IMR-90 (cell line): ENCODE measurements at regions not wholly inside any gene's neighbourhood (a gene's known extent, or its start where the extent isn't known, plus 50 kb on each side); places are given as distances from the start of the nearest gene placed in this dataset.

Experiments
- ATAC-seq: fragments of 200-7000 bp; cut with Tn5 transposase; 2 replicates; pipeline ENCODE4 v1.9.1; 2020; ENCODE audit warnings: low read depth, mild to moderate bottlenecking, moderate library complexity
- BruUV-seq: library from RNA; stranded (reverse); fragments of 400-500 nt; replicated peaks from 2 replicates; lab custom pipeline; 2021; lab: Mats Ljungman, UMichigan
- CTCF ChIA-PET: fragments of 300-600 bp; formaldehyde crosslinking; extraction: SDS; loops from one replicate; lab custom pipeline; 2021; ENCODE audit warnings: antibody characterized with exemption; lab: Yijun Ruan, JAX
- POLR2A ChIA-PET: fragments of 300-600 bp; sonication (Branson Sonifier 250); formaldehyde crosslinking; loops from one replicate; lab custom pipeline; 2022; ENCODE audit warnings: antibody characterized with exemption; ENCODE audit not compliant: unreplicated experiment; lab: Charles Lee
- DNase-seq: peaks from one replicate; pipeline ENCODE4 v3.0.0; 2013
- H2AFZ ChIP-seq: replicated peaks from 2 replicates; pipeline ENCODE3; 2013; ENCODE audit warnings: low read length, mild to moderate bottlenecking; ENCODE audit not compliant: poor library complexity
- H2AK5ac ChIP-seq: 2 replicates; pipeline ENCODE4 v1.6.1; 2013; ENCODE audit warnings: low read depth, low read length, inconsistent platforms
- H2AK9ac ChIP-seq: replicated peaks from 2 replicates; pipeline ENCODE3; 2013; ENCODE audit warnings: mild to moderate bottlenecking, low read depth, low read length, moderate library complexity; ENCODE audit not compliant: poor library complexity
- H2BK120ac ChIP-seq: 2 replicates; pipeline ENCODE4 v1.6.1; 2013; ENCODE audit warnings: low read depth, low read length, inconsistent platforms
- H2BK15ac ChIP-seq: 3 replicates; pipeline ENCODE4 v1.6.1; 2013; ENCODE audit warnings: low read depth, low read length, inconsistent platforms
- H2BK20ac ChIP-seq: 2 replicates; pipeline ENCODE4 v1.6.1; 2013; ENCODE audit warnings: low read depth, mild to moderate bottlenecking, inconsistent platforms, low read length, moderate library complexity
- H2BK5ac ChIP-seq: 2 replicates; pipeline ENCODE4 v1.6.1; 2013; ENCODE audit warnings: mild to moderate bottlenecking, low read depth, low read length, inconsistent platforms; ENCODE audit not compliant: poor library complexity, severe bottlenecking
- H3K14ac ChIP-seq: replicated peaks from 2 replicates; pipeline ENCODE4 v1.6.1; 2013; ENCODE audit warnings: low read depth, low read length, inconsistent platforms
- H3K18ac ChIP-seq: 2 replicates; pipeline ENCODE4 v1.6.1; 2013; ENCODE audit warnings: low read depth, low read length, control low read depth
- H3K23ac ChIP-seq: 2 replicates; pipeline ENCODE4 v1.6.1; 2013; ENCODE audit warnings: low read depth, low read length, inconsistent platforms
- H3K27ac ChIP-seq: 2 replicates; pipeline ENCODE4 v1.5.1; 2013; ENCODE audit warnings: mild to moderate bottlenecking, control low read depth, low read length; ENCODE audit not compliant: insufficient read depth
- H3K27me3 ChIP-seq: 2 replicates; pipeline ENCODE4 v1.6.1; 2013; ENCODE audit warnings: low read length; ENCODE audit not compliant: control insufficient read depth, insufficient read depth
- H3K36me3 ChIP-seq: 2 replicates; pipeline ENCODE4 v1.6.1; 2013; ENCODE audit warnings: low read length, mixed read lengths; ENCODE audit not compliant: control insufficient read depth, insufficient read depth
- H3K4ac ChIP-seq: 2 replicates; pipeline ENCODE4 v1.6.1; 2013; ENCODE audit warnings: low read depth, low read length, inconsistent platforms
- H3K4me1 ChIP-seq: 2 replicates; pipeline ENCODE4 v1.6.1; 2013; ENCODE audit warnings: low read length, mixed read lengths; ENCODE audit not compliant: control insufficient read depth, insufficient read depth
- H3K4me2 ChIP-seq: 2 replicates; pipeline ENCODE4 v1.6.1; 2013; ENCODE audit warnings: low read depth, mild to moderate bottlenecking, control low read depth, low read length, moderate library complexity
- H3K4me3 ChIP-seq: 2 replicates; pipeline ENCODE4 v1.5.1; 2013; ENCODE audit warnings: low read depth, mild to moderate bottlenecking, control low read depth, low read length, moderate library complexity; ENCODE audit not compliant: insufficient read depth
- H3K56ac ChIP-seq: 2 replicates; pipeline ENCODE4 v1.6.1; 2013; ENCODE audit warnings: low read length, inconsistent platforms; ENCODE audit not compliant: insufficient read depth; ENCODE audit errors: extremely low read depth
- H3K79me1 ChIP-seq, 2 experiments: 2 replicates each; pipeline ENCODE4 v1.6.1; 2013; ENCODE audit warnings: low read length in 2 of 2, inconsistent platforms in 1 of 2, low read depth in 1 of 2
- H3K9ac ChIP-seq: 2 replicates; pipeline ENCODE4 v1.6.1; 2013; ENCODE audit warnings: low read depth, low read length, control low read depth
- H3K9me1 ChIP-seq: 2 replicates; pipeline ENCODE4 v1.6.1; 2013; ENCODE audit warnings: low read length, inconsistent platforms; ENCODE audit not compliant: insufficient read depth
- H3K9me3 ChIP-seq: 2 replicates; pipeline ENCODE4 v1.6.1; 2013; ENCODE audit warnings: low read length; ENCODE audit not compliant: control insufficient read depth, insufficient read depth
- H4K20me1 ChIP-seq: 2 replicates; pipeline ENCODE4 v1.6.1; 2013; ENCODE audit warnings: low read length, inconsistent platforms; ENCODE audit not compliant: insufficient read depth
- H4K5ac ChIP-seq: 2 replicates; pipeline ENCODE4 v1.6.1; 2013; ENCODE audit warnings: mild to moderate bottlenecking, low read depth, low read length, control low read depth
- H4K8ac ChIP-seq, 2 experiments: 2 replicates each; pipeline ENCODE4 v1.6.1; 2013; ENCODE audit warnings: low read depth in 2 of 2, low read length in 2 of 2, control low read depth in 1 of 2, inconsistent platforms in 1 of 2
- H4K91ac ChIP-seq: 2 replicates; pipeline ENCODE4 v1.6.1; 2013; ENCODE audit warnings: low read depth, low read length, inconsistent platforms; ENCODE audit not compliant: insufficient read depth
- CHD1 ChIP-seq: IDR thresholded peaks from 2 replicates; pipeline ENCODE4 v1.6.1; 2012; ENCODE audit warnings: low read depth, low read length, improper control_type of control experiment
- ELK1 ChIP-seq: fragments of 150-350 bp; IDR thresholded peaks from 2 replicates; pipeline ENCODE4 v1.6.1; 2016; ENCODE audit warnings: low read depth, mild to moderate bottlenecking, low read length, moderate library complexity, borderline replicate concordance
- MAFK ChIP-seq: IDR thresholded peaks from 2 replicates; pipeline ENCODE4 v1.6.1; 2012; ENCODE audit warnings: low read depth, low read length, improper control_type of control experiment
- MAZ ChIP-seq: IDR thresholded peaks from 2 replicates; pipeline ENCODE4 v1.6.1; 2012; ENCODE audit warnings: low read depth, mild to moderate bottlenecking, low read length, improper control_type of control experiment, moderate library complexity, borderline replicate concordance
- MXI1 ChIP-seq: IDR thresholded peaks from 2 replicates; pipeline ENCODE4 v1.6.1; 2012; ENCODE audit warnings: low read depth, mild to moderate bottlenecking, low read length, moderate library complexity, borderline replicate concordance
- POLR2A ChIP-seq: IDR thresholded peaks from 2 replicates; pipeline ENCODE4 v1.6.1; 2012; ENCODE audit warnings: mild to moderate bottlenecking, low read depth, low read length
- RAD21 ChIP-seq: IDR thresholded peaks from 2 replicates; pipeline ENCODE4 v1.6.1; 2012; ENCODE audit warnings: low read length, improper control_type of control experiment
- RCOR1 ChIP-seq: IDR thresholded peaks from 2 replicates; pipeline ENCODE4 v1.6.1; 2012; ENCODE audit warnings: mild to moderate bottlenecking, low read length, improper control_type of control experiment; ENCODE audit not compliant: insufficient replicate concordance
- WGBS, 2 experiments: methylation state at CpG; one replicate each; pipeline versions ENCODE4 v1.1.5 to v1.1.7; 2013; ENCODE audit warnings: missing lambda C conversion rate in 2 of 2; ENCODE audit not compliant: insufficient read length in 1 of 2; ENCODE audit errors: extremely low coverage in 2 of 2; 5-methylcytosine and 5-hydroxymethylcytosine counted together
- dilution Hi-C: fragments of 300-500 bp; cut with HindIII; formaldehyde crosslinking; loops from one replicate; pipeline ENCODE4 v1.14.3; 2018; ENCODE audit warnings: low sequenced_read_pairs; ENCODE audit not compliant: unreplicated experiment
- in situ Hi-C: fragments of 300-500 bp; cut with MboI; formaldehyde crosslinking; loops from 3 replicates; pipeline ENCODE4 v1.14.3; 2019; ENCODE audit warnings: low sequenced_read_pairs, inconsistent platforms, mixed read lengths
- intact Hi-C: fragments of 100-400 bp; cut with micrococcal nuclease; formaldehyde crosslinking; loops from 2 replicates; pipeline ENCODE4 v1.10.0; 2022
- TF ChIP-seq, protein P1 (sequence below): conservative IDR thresholded peaks from 2 replicates; pipeline ENCODE4 v1.5.1; 2012; ENCODE audit warnings: mild to moderate bottlenecking, low read depth, low read length, improper control_type of control experiment
- TF ChIP-seq, protein P2 (sequence below): fragments of 150-350 bp; IDR thresholded peaks from 2 replicates; pipeline ENCODE4 v1.6.1; 2017; ENCODE audit warnings: mild to moderate bottlenecking, antibody characterized with exemption, low read length, low read depth

- Histone ChIP-seq H2BK20ac (no peak overlapping the region), H3K18ac (no peak overlapping the region; the same call in 1 of the 2 replicates), H4K5ac (no peak overlapping the region), H3K9ac (no peak overlapping the region), H3K4me2 (no peak overlapping the region), H3K27ac (no peak overlapping the region), H3K79me1 (no peaks in the 10 kb centered on the region), H2BK15ac (no peak overlapping the region), H3K4me3 (no peak overlapping the region), H3K4me1 (peaks cover 10% of the 10 kb centered on the region), H3K4ac (no peak overlapping the region), H3K14ac (no peak overlapping the region), H2AFZ (peak overlapping the region; percentile 26), H2AK9ac (no peak overlapping the region), H2BK5ac (no peak overlapping the region), H3K9me3 (no peaks in the 10 kb centered on the region), H3K36me3 (no peaks in the 10 kb centered on the region), H3K56ac (no peak overlapping the region), H2AK5ac (no peak overlapping the region), H3K27me3 (no peaks in the 10 kb centered on the region), H4K91ac (no peak overlapping the region), H4K8ac (no peak overlapping the region), H3K9me1 (no peaks in the 10 kb centered on the region; the same call in 1 of the 2 replicates), H3K23ac (no peak overlapping the region; the same call in 1 of the 2 replicates), H4K20me1 (no peaks in the 10 kb centered on the region), H2BK120ac (no peak overlapping the region)
- ATAC-seq = no peak
- in situ Hi-C loops (loop anchor here (10.0 kb wide), 1 partner anchor 258 kb away; no protein-coding TSS in a partner anchor), intact Hi-C loops (no loop called here), dilution Hi-C loops (no loop called here)
- ChIA-PET CTCF (interaction anchor here (1.1 kb wide), 1 partner anchor 267 kb away, joined by 4 read pairs; no protein-coding TSS in a partner anchor), POLR2A (no interaction called here)
- BruUV-seq = no TSS peak
- no peak for TF ChIP-seq MAFK
- TF ChIP-seq, protein P1, sequence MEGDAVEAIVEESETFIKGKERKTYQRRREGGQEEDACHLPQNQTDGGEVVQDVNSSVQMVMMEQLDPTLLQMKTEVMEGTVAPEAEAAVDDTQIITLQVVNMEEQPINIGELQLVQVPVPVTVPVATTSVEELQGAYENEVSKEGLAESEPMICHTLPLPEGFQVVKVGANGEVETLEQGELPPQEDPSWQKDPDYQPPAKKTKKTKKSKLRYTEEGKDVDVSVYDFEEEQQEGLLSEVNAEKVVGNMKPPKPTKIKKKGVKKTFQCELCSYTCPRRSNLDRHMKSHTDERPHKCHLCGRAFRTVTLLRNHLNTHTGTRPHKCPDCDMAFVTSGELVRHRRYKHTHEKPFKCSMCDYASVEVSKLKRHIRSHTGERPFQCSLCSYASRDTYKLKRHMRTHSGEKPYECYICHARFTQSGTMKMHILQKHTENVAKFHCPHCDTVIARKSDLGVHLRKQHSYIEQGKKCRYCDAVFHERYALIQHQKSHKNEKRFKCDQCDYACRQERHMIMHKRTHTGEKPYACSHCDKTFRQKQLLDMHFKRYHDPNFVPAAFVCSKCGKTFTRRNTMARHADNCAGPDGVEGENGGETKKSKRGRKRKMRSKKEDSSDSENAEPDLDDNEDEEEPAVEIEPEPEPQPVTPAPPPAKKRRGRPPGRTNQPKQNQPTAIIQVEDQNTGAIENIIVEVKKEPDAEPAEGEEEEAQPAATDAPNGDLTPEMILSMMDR = no peak
- TF ChIP-seq RCOR1 = no peak
- no peak for TF ChIP-seq RAD21
- TF ChIP-seq ELK1 = no peak
- no peak for TF ChIP-seq MXI1
- TF ChIP-seq POLR2A = no peak
- TF ChIP-seq MAZ = no peak
- TF ChIP-seq, protein P2, sequence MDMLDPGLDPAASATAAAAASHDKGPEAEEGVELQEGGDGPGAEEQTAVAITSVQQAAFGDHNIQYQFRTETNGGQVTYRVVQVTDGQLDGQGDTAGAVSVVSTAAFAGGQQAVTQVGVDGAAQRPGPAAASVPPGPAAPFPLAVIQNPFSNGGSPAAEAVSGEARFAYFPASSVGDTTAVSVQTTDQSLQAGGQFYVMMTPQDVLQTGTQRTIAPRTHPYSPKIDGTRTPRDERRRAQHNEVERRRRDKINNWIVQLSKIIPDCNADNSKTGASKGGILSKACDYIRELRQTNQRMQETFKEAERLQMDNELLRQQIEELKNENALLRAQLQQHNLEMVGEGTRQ = no peak
- no peak for TF ChIP-seq CHD1
- no CpG with 5 or more reads among the region's 1 CpG for WGBS, 2 experiments
- DNase-seq = no peak
These were observed 358.0 kb downstream of the LMO4 start for GRCh38 chr1:87686671-87687070.
